GM23338 (cell line): ENCODE measurements at regions not wholly inside any gene's neighbourhood (a gene's known extent, or its start where the extent isn't known, plus 50 kb on each side); places are given as distances from the start of the nearest gene placed in this dataset.
A peak's percentile ranks its signal among the peaks of the same experiment; 100 is the strongest.

ENCODE experiments used
- ATAC-seq: fragments of 200-7000 bp; cut with Tn5 transposase; 3 replicates; pipeline ENCODE4 v1.9.1; 2020
- DNase-seq: peaks from one replicate; pipeline ENCODE4 v3.0.0-alpha.2; 2015; ENCODE audit warnings: low spot score
- H2AFZ ChIP-seq: fragments of 200-600 bp; sonication (generic); 2 replicates; pipeline ENCODE4 v1.8.0; 2016; ENCODE audit warnings: antibody characterized with exemption, mild to moderate bottlenecking, moderate library complexity
- H3F3A ChIP-seq: fragments of 200-600 bp; sonication (generic); replicated peaks from 2 replicates; pipeline ENCODE4 v1.8.0; 2017; ENCODE audit warnings: antibody characterized with exemption, mixed run types, low read depth
- H3K27ac ChIP-seq: fragments of 200-600 bp; sonication (generic); 2 replicates; pipeline ENCODE4 v1.6.1; 2016; ENCODE audit warnings: low read depth
- H3K27me3 ChIP-seq: fragments of 200-600 bp; sonication (generic); 2 replicates; pipeline ENCODE4 v1.8.0; 2016; ENCODE audit warnings: mild to moderate bottlenecking, mixed run types, moderate library complexity; ENCODE audit not compliant: insufficient read depth
- H3K36me3 ChIP-seq: fragments of 200-600 bp; sonication (generic); 2 replicates; pipeline ENCODE4 v1.8.0; 2016; ENCODE audit warnings: mild to moderate bottlenecking; ENCODE audit not compliant: insufficient read depth
- H3K4me1 ChIP-seq: fragments of 200-600 bp; sonication (generic); 2 replicates; pipeline ENCODE4 v1.8.0; 2016; ENCODE audit warnings: mild to moderate bottlenecking, moderate library complexity; ENCODE audit not compliant: insufficient read depth
- H3K4me2 ChIP-seq: fragments of 200-600 bp; sonication (generic); 2 replicates; pipeline ENCODE4 v1.7.1; 2017; ENCODE audit warnings: mixed run types
- H3K4me3 ChIP-seq: fragments of 200-600 bp; sonication (generic); 2 replicates; pipeline ENCODE4 v1.6.1; 2016; ENCODE audit warnings: mixed run types
- H3K79me2 ChIP-seq: fragments of 200-600 bp; sonication (generic); replicated peaks from 2 replicates; pipeline ENCODE4 v1.8.0; 2017; ENCODE audit warnings: mild to moderate bottlenecking; ENCODE audit not compliant: insufficient read depth
- H3K9me2 ChIP-seq: fragments of 200-600 bp; sonication (generic); 2 replicates; pipeline ENCODE4 v1.8.0; 2017; ENCODE audit not compliant: insufficient read depth
- H4K20me1 ChIP-seq: fragments of 200-600 bp; sonication (generic); replicated peaks from 2 replicates; pipeline ENCODE4 v1.8.0; 2017; ENCODE audit warnings: mild to moderate bottlenecking; ENCODE audit not compliant: insufficient read depth
- H3K27ac Mint-ChIP-seq: 2 replicates; pipeline ENCODE4 v1.8.0; 2020; ENCODE audit warnings: inconsistent platforms, mild to moderate bottlenecking, moderate library complexity, mixed read lengths
- H3K27me3 Mint-ChIP-seq: 3 replicates; pipeline ENCODE4 v1.8.0; 2022; ENCODE audit warnings: low read depth, mild to moderate bottlenecking, moderate library complexity, mixed read lengths, inconsistent platforms; ENCODE audit not compliant: insufficient read depth, poor library complexity
- H3K36me3 Mint-ChIP-seq: 3 replicates; pipeline ENCODE4 v1.8.0; 2021; ENCODE audit warnings: low read depth, mild to moderate bottlenecking, inconsistent platforms, moderate library complexity, mixed read lengths
- H3K4me1 Mint-ChIP-seq: 3 replicates; pipeline ENCODE4 v1.8.0; 2020; ENCODE audit warnings: mild to moderate bottlenecking, inconsistent platforms, mixed read lengths
- H3K4me3 Mint-ChIP-seq: 3 replicates; pipeline ENCODE4 v1.8.0; 2021; ENCODE audit warnings: moderate library complexity, mild to moderate bottlenecking, inconsistent platforms, mixed read lengths
- H3K9me3 Mint-ChIP-seq: 3 replicates; pipeline ENCODE4 v1.8.0; 2020; ENCODE audit warnings: moderate library complexity, mild to moderate bottlenecking, inconsistent platforms, mixed read lengths
- CREB1 ChIP-seq: fragments of 250-450 bp; sonication (Bioruptor Pico); IDR thresholded peaks from 2 replicates; pipeline ENCODE4 v1.5.0; 2020; ENCODE audit warnings: low read depth, mild to moderate bottlenecking, moderate library complexity
- CTCF ChIP-seq, 2 experiments: fragments of 200-600 bp in 1 of 2; sonication (generic) in 1 of 2; conservative IDR thresholded peaks; 2 replicates each; pipeline versions ENCODE4 v1.5.1 to v1.6.1; 2016 to 2017; ENCODE audit warnings: antibody characterized with exemption in 2 of 2, low read depth in 2 of 2, mild to moderate bottlenecking in 2 of 2, moderate library complexity in 1 of 2
- ETS1 ChIP-seq: IDR thresholded peaks from 2 replicates; pipeline ENCODE4 v1.6.1; 2016; ENCODE audit warnings: antibody characterized with exemption
- EZH2 ChIP-seq: fragments of 200-600 bp; sonication (generic); IDR thresholded peaks from one replicate; pipeline ENCODE4 v1.8.0; 2017; ENCODE audit warnings: antibody characterized with exemption, mild to moderate bottlenecking, low read depth; ENCODE audit not compliant: unreplicated experiment
- EZH2phosphoT487 ChIP-seq: fragments of 200-600 bp; sonication (generic); IDR thresholded peaks from one replicate; pipeline ENCODE4 v1.8.1; 2018; ENCODE audit warnings: antibody characterized with exemption; ENCODE audit not compliant: unreplicated experiment
- JUNB ChIP-seq: IDR thresholded peaks from one replicate; pipeline ENCODE4 v1.6.1; 2016; ENCODE audit warnings: antibody characterized with exemption; ENCODE audit not compliant: unreplicated experiment
- NANOG ChIP-seq: IDR thresholded peaks from 2 replicates; pipeline ENCODE4 v1.6.1; 2016; ENCODE audit warnings: antibody characterized with exemption, borderline replicate concordance
- POLR2AphosphoS5 ChIP-seq: IDR thresholded peaks from 2 replicates; pipeline ENCODE4 v1.6.1; 2016; ENCODE audit warnings: antibody characterized with exemption, low read depth
- REST ChIP-seq: IDR thresholded peaks from one replicate; pipeline ENCODE4 v1.6.1; 2018; ENCODE audit warnings: antibody characterized with exemption; ENCODE audit not compliant: unreplicated experiment
- STAT1 ChIP-seq: IDR thresholded peaks from one replicate; pipeline ENCODE4 v1.6.1; 2016; ENCODE audit warnings: antibody characterized with exemption; ENCODE audit not compliant: unreplicated experiment
- ZNF114 ChIP-seq: fragments of 250-450 bp; sonication (Bioruptor Pico); IDR thresholded peaks from 2 replicates; pipeline ENCODE4 v1.5.0; 2020; ENCODE audit warnings: mild to moderate bottlenecking, moderate library complexity
- ZNF331 ChIP-seq: fragments of 250-450 bp; sonication (Bioruptor Pico); IDR thresholded peaks from 2 replicates; pipeline ENCODE4 v1.5.0; 2020; ENCODE audit warnings: low read depth, mild to moderate bottlenecking, moderate library complexity
- ZNF462 ChIP-seq: fragments of 250-450 bp; sonication (Bioruptor Pico); IDR thresholded peaks from 2 replicates; pipeline ENCODE4 v1.5.0; 2020; ENCODE audit warnings: mild to moderate bottlenecking, moderate library complexity

- ATAC-seq (no peak), DNase-seq (no peak)
- H3K27ac Mint-ChIP-seq: no peak overlapping the region
- Histone ChIP-seq H3K79me2 (no peaks in the 10 kb centered on the region), H3K27ac (no peak overlapping the region), H3K4me3 (no peak overlapping the region), H3K4me1 (peaks cover 13% of the 10 kb centered on the region; the same call in 1 of the 2 replicates), H3K27me3 (no peaks in the 10 kb centered on the region), H2AFZ (peak overlapping the region; percentile 40), H3K36me3 (no peaks in the 10 kb centered on the region), H3K9me2 (peaks cover 3% of the 10 kb centered on the region; the same call in 1 of the 2 replicates), H4K20me1 (no peaks in the 10 kb centered on the region), H3F3A (no peaks in the 10 kb centered on the region), H3K4me2 (0 out of 2 replicates have a peak overlapping the region, but pooled peaks have one; percentile 22)
- H3K4me3 Mint-ChIP-seq: no peak overlapping the region
- peaks cover 13% of the 10 kb centered on the region for H3K4me1 Mint-ChIP-seq
- no peaks in the 10 kb centered on the region for H3K27me3 Mint-ChIP-seq
- H3K9me3 Mint-ChIP-seq: no peaks in the 10 kb centered on the region
- TF ChIP-seq EZH2: no peak
- no peak for TF ChIP-seq ETS1
- no peak for TF ChIP-seq ZNF462 (CRISPR knock-in tag)
- no peak for TF ChIP-seq ZNF114 (CRISPR knock-in tag)
- TF ChIP-seq STAT1: no peak
- TF ChIP-seq EZH2phosphoT487: no peak
- no peak for TF ChIP-seq NANOG
- TF ChIP-seq ZNF331 (CRISPR knock-in tag): no peak
- TF ChIP-seq CTCF (conservative IDR thresholded peaks at IDR 0.05; ENCODE audit: low read depth in 2 of 2): no peak
- no peak for TF ChIP-seq CREB1
- no peak for TF ChIP-seq REST
- TF ChIP-seq POLR2AphosphoS5: no peak
- TF ChIP-seq JUNB: no peak
- H3K36me3 Mint-ChIP-seq: no peaks in the 10 kb centered on the region
These were observed 258.0 kb downstream of the PTBP2 start for GRCh38 chr1:96979304-96980268.
